CD4-positive, alpha-beta T cell (primary cell): ENCODE measurements at regions not wholly inside any gene's neighbourhood (a gene's known extent, or its start where the extent isn't known, plus 50 kb on each side); places are given as distances from the start of the nearest gene placed in this dataset.

Experiments
- ATAC-seq: fragments of 200-7000 bp; cut with Tn5 transposase; one replicate; pipeline ENCODE4 v1.10.0; 2022; ENCODE audit warnings: mild to moderate bottlenecking; ENCODE audit not compliant: poor library complexity
- CTCF ChIA-PET: fragments of 350-600 bp; sonication (Branson Sonifier 250); formaldehyde crosslinking; loops from one replicate; lab custom pipeline; 2021; ENCODE audit warnings: antibody characterized with exemption, inconsistent platforms; lab: Charles Lee
- POLR2A ChIA-PET: fragments of 350-600 bp; sonication (Branson Sonifier 250); formaldehyde crosslinking; loops from one replicate; lab custom pipeline; 2021; ENCODE audit warnings: antibody characterized with exemption, inconsistent platforms; lab: Charles Lee
- DNase-seq, 14 experiments: peaks; one replicate each; pipeline ENCODE4 v3.0.0-alpha.2; 2013 to 2020; ENCODE audit warnings: mixed read lengths in 2 of 14
- H3K27ac ChIP-seq, 2 donors: one replicate each; pipeline versions ENCODE4 v1.5.1 to v1.7.0; 2013; ENCODE audit warnings: low read length in 2 of 2, low read depth in 1 of 2, mild to moderate bottlenecking in 1 of 2
- H3K27me3 ChIP-seq, 2 experiments: 1 replicate in 1 of 2; 2 replicates in 1 of 2; pipeline versions ENCODE4 v1.6.1 to v1.7.0; 2013; ENCODE audit warnings: low read length in 2 of 2, control low read depth in 1 of 2, mild to moderate bottlenecking in 1 of 2, moderate library complexity in 1 of 2; ENCODE audit not compliant: insufficient read depth in 2 of 2, control insufficient read depth in 1 of 2
- H3K36me3 ChIP-seq: one replicate; pipeline ENCODE4 v1.6.1; 2013; ENCODE audit warnings: low read length, control low read depth; ENCODE audit not compliant: insufficient read depth
- H3K4me1 ChIP-seq: one replicate; pipeline ENCODE4 v1.6.1; 2013; ENCODE audit warnings: low read length, control low read depth; ENCODE audit not compliant: insufficient read depth
- H3K4me3 ChIP-seq: one replicate; pipeline ENCODE4 v1.5.1; 2013; ENCODE audit warnings: mild to moderate bottlenecking, low read length, moderate library complexity
- H3K9me3 ChIP-seq, 2 experiments: 1 replicate in 1 of 2; 2 replicates in 1 of 2; pipeline versions ENCODE4 v1.6.1 to v1.7.0; 2013; ENCODE audit warnings: low read length in 2 of 2, mild to moderate bottlenecking in 2 of 2, control low read depth in 1 of 2, moderate library complexity in 1 of 2; ENCODE audit not compliant: control insufficient read depth in 1 of 2, insufficient read depth in 1 of 2
- H3K27ac Mint-ChIP-seq: one replicate; pipeline ENCODE4 v1.8.0; 2020; ENCODE audit warnings: mixed read lengths
- H3K27me3 Mint-ChIP-seq: one replicate; pipeline ENCODE4 v1.8.0; 2021; ENCODE audit warnings: mixed read lengths
- H3K36me3 Mint-ChIP-seq: one replicate; pipeline ENCODE4 v1.8.0; 2021; ENCODE audit warnings: low read depth, mixed read lengths
- H3K4me1 Mint-ChIP-seq: one replicate; pipeline ENCODE4 v1.8.0; 2021; ENCODE audit warnings: low read depth, mixed read lengths
- H3K4me3 Mint-ChIP-seq: one replicate; pipeline ENCODE4 v1.8.0; 2020; ENCODE audit warnings: mild to moderate bottlenecking, mixed read lengths
- H3K9me3 Mint-ChIP-seq: one replicate; pipeline ENCODE4 v1.8.0; 2020; ENCODE audit warnings: mixed read lengths
- intact Hi-C, 2 experiments: fragments of 100-400 bp; cut with DNase I in 1 of 2; cut with micrococcal nuclease in 1 of 2; formaldehyde crosslinking; loops; one replicate each; pipeline versions ENCODE4 v1.15.1 to v1.9.0; 2023 to 2025; cut with DNase I, micrococcal nuclease
- TF ChIP-seq, protein P1 (sequence below): fragments of 200-600 bp; IDR thresholded peaks from one replicate; pipeline ENCODE4 v1.8.0; 2022; ENCODE audit warnings: antibody characterized with exemption, mild to moderate bottlenecking

DNA sequence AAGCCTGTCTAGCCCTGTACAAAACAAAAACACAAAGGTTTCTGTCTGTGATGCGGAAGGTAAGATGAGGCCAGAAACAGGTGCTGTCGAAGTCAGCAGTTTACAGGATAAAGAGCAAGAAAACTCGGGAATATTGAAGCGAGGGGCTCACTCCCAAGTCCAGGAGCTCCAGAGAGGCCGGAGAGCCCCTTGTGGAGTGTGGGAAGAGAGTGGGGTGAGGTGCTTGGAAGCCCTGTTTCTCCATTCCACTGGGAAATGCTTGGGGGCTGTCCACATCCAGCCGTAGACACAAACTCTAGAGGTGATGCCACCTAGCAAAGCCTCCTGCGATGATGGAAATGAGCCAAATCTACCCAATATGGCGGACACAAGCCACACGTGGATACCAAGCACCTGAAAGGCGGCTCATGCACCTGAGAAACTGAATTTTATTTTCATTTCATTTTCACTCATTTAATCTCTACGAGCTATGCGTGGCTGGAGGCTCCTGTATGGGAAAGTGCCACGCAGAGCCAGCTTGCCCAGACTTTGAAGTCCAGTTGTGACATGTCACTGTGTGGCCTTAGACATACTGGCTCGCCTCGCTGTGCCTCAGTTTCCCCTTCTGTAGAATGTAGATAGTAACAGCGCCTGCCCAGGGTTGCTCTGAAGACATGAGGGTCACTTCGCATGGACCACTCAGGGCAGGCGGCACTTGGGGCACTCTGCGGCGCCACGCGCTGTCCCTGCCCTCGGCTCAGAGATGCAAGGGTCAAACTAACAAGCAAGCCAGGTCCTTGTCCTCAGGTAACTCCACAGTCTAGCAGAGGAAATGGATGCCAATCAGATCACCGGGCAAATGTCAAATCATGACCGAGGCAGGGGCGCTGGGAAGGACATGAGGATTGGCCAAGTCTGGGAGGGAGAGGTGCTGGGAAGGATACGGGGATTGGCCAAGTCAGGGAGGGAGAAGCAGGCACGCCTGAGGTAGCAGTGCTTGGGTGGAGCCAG lies 684.7 kb downstream of the TBC1D22A start:
- Histone ChIP-seq H3K27me3 (peaks cover 0 to 2% of the 10 kb centered on the region in 2 experiments), H3K27ac (no peak overlapping the region), H3K4me3 (no peak overlapping the region), H3K4me1 (no peaks in the 10 kb centered on the region), H3K36me3 (no peaks in the 10 kb centered on the region), H3K9me3 (peaks cover 6 to 38% of the 10 kb centered on the region in 2 experiments)
- Mint-ChIP-seq H3K4me3 (no peak overlapping the region), H3K27me3 (peaks cover 18% of the 10 kb centered on the region), H3K4me1 (no peaks in the 10 kb centered on the region), H3K9me3 (peaks cover 4% of the 10 kb centered on the region), H3K36me3 (no peaks in the 10 kb centered on the region), H3K27ac (no peak overlapping the region)
- ChIA-PET POLR2A (no interaction called here), CTCF (no interaction called here)
- TF ChIP-seq, protein P1, sequence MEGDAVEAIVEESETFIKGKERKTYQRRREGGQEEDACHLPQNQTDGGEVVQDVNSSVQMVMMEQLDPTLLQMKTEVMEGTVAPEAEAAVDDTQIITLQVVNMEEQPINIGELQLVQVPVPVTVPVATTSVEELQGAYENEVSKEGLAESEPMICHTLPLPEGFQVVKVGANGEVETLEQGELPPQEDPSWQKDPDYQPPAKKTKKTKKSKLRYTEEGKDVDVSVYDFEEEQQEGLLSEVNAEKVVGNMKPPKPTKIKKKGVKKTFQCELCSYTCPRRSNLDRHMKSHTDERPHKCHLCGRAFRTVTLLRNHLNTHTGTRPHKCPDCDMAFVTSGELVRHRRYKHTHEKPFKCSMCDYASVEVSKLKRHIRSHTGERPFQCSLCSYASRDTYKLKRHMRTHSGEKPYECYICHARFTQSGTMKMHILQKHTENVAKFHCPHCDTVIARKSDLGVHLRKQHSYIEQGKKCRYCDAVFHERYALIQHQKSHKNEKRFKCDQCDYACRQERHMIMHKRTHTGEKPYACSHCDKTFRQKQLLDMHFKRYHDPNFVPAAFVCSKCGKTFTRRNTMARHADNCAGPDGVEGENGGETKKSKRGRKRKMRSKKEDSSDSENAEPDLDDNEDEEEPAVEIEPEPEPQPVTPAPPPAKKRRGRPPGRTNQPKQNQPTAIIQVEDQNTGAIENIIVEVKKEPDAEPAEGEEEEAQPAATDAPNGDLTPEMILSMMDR: no peak
- DNase-seq: no peak
- ATAC-seq: no peak
- intact Hi-C loops: no loop called here

DNA sequence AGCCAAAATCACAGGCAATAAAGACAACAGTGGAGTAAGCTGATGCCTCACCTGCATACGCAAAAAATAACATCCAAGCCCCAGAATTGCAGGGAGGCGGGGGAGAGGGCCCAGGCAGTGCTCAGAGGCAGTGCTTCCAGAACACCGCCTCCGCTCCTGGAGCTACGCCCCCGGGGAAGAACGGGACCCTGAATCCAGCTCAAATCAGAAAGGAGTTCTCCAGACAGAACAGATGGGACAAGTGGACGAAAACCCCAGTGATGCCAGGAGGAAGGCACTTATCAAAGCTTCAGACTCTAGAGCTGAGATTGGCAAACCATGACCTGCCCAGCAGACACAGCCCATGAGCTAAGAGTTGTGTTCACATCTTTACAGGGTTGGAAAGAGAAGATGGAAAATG lies 683.9 kb downstream of the TBC1D22A start:
- no peak for DNase-seq
- Mint-ChIP-seq H3K4me1 (no peaks in the 10 kb centered on the region), H3K36me3 (no peaks in the 10 kb centered on the region), H3K9me3 (peaks cover 3% of the 10 kb centered on the region), H3K27ac (no peak overlapping the region), H3K4me3 (no peak overlapping the region), H3K27me3 (peaks cover 18% of the 10 kb centered on the region)
- H3K36me3 ChIP-seq: no peaks in the 10 kb centered on the region
- intact Hi-C loops: no loop called here
- ChIA-PET CTCF (no interaction called here), POLR2A (no interaction called here)
- no peak for ATAC-seq
- H3K27ac ChIP-seq: no peak overlapping the region
- peaks cover 6 to 41% of the 10 kb centered on the region in 2 experiments for H3K9me3 ChIP-seq
- H3K27me3 ChIP-seq: peaks cover 0 to 2% of the 10 kb centered on the region in 2 experiments
- H3K4me3 ChIP-seq: no peak overlapping the region
- no peaks in the 10 kb centered on the region for H3K4me1 ChIP-seq
- TF ChIP-seq, protein P1: no peak

DNA sequence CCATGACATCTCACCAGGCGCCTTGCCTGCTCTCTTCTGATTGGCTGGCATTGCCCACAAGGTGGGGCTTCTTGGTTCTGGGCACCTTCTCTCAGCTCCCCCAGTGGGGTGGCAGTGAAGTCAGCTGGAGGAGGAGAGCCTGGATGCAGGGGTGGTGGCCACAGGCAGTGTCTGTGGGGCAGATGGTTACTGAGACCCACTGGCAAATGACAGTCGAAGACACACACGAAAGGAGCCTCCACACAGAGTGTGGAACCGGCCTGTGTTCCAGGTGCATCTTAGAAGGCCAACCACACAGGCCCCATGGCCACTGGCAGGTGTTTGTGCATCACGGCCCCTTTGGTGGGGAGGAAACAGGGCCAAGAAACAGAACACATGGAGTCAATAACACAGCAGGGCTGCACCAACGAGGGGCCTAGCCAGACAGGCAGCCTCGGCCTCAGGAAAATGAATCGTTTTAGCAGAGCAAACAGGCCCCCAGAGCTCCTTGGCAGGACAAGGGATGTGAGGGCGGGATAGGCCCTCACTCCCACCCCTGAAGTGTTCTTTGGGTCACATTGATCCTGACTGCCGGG lies 683.4 kb downstream of the TBC1D22A start:
- Histone ChIP-seq H3K27ac (no peak overlapping the region), H3K4me3 (no peak overlapping the region), H3K9me3 (peaks cover 6 to 47% of the 10 kb centered on the region in 2 experiments), H3K4me1 (no peaks in the 10 kb centered on the region), H3K36me3 (no peaks in the 10 kb centered on the region), H3K27me3 (peaks cover 0 to 2% of the 10 kb centered on the region in 2 experiments)
- CTCF ChIA-PET: no interaction called here
- no peak overlapping the region for H3K4me3 Mint-ChIP-seq
- H3K27ac Mint-ChIP-seq: no peak overlapping the region
- TF ChIP-seq, protein P1: no peak
- H3K9me3 Mint-ChIP-seq: peaks cover 3% of the 10 kb centered on the region
- POLR2A ChIA-PET: no interaction called here
- ATAC-seq (no peak), DNase-seq (no peak)
- intact Hi-C loops: no loop called here
- no peaks in the 10 kb centered on the region for H3K36me3 Mint-ChIP-seq
- peaks cover 18% of the 10 kb centered on the region for H3K27me3 Mint-ChIP-seq
- no peaks in the 10 kb centered on the region for H3K4me1 Mint-ChIP-seq
